NB4 (cell line): ENCODE measurements at regions not wholly inside any gene's neighbourhood (a gene's known extent, or its start where the extent isn't known, plus 50 kb on each side); places are given as distances from the start of the nearest gene placed in this dataset.

ENCODE experiments used
- DNase-seq: peaks from one replicate; pipeline ENCODE4 v3.0.0; 2010; ENCODE audit warnings: low read depth
- H3K4me3 ChIP-seq: one replicate; pipeline ENCODE4 v1.5.1; 2011; ENCODE audit warnings: mild to moderate bottlenecking, low read depth, low read length, moderate library complexity
- MYC ChIP-seq: IDR thresholded peaks from 2 replicates; pipeline ENCODE4 v1.6.1; 2011; ENCODE audit warnings: low read depth, low read length
- POLR2A ChIP-seq: IDR thresholded peaks from 2 replicates; pipeline ENCODE4 v1.6.1; 2011; ENCODE audit warnings: mild to moderate bottlenecking; ENCODE audit not compliant: insufficient read length; ENCODE audit errors: extremely low read depth
- TF ChIP-seq, protein P1 (sequence below): IDR thresholded peaks from 2 replicates; pipeline ENCODE4 v1.6.1; 2011; ENCODE audit warnings: low read depth, low read length
- TF ChIP-seq, protein P2 (sequence below): IDR thresholded peaks from one replicate; pipeline ENCODE4 v1.5.1; 2012; ENCODE audit warnings: low read depth, low read length

- no peak for DNase-seq
- no peak overlapping the region for H3K4me3 ChIP-seq
- TF ChIP-seq, protein P1, sequence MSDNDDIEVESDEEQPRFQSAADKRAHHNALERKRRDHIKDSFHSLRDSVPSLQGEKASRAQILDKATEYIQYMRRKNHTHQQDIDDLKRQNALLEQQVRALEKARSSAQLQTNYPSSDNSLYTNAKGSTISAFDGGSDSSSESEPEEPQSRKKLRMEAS = no peak
- TF ChIP-seq POLR2A (no peak), MYC (no peak)
- TF ChIP-seq, protein P2, sequence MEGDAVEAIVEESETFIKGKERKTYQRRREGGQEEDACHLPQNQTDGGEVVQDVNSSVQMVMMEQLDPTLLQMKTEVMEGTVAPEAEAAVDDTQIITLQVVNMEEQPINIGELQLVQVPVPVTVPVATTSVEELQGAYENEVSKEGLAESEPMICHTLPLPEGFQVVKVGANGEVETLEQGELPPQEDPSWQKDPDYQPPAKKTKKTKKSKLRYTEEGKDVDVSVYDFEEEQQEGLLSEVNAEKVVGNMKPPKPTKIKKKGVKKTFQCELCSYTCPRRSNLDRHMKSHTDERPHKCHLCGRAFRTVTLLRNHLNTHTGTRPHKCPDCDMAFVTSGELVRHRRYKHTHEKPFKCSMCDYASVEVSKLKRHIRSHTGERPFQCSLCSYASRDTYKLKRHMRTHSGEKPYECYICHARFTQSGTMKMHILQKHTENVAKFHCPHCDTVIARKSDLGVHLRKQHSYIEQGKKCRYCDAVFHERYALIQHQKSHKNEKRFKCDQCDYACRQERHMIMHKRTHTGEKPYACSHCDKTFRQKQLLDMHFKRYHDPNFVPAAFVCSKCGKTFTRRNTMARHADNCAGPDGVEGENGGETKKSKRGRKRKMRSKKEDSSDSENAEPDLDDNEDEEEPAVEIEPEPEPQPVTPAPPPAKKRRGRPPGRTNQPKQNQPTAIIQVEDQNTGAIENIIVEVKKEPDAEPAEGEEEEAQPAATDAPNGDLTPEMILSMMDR = no peak
Observed at GRCh38 chr2:225995796-225996461, 596.4 kb downstream of the NYAP2 start.

DNA sequence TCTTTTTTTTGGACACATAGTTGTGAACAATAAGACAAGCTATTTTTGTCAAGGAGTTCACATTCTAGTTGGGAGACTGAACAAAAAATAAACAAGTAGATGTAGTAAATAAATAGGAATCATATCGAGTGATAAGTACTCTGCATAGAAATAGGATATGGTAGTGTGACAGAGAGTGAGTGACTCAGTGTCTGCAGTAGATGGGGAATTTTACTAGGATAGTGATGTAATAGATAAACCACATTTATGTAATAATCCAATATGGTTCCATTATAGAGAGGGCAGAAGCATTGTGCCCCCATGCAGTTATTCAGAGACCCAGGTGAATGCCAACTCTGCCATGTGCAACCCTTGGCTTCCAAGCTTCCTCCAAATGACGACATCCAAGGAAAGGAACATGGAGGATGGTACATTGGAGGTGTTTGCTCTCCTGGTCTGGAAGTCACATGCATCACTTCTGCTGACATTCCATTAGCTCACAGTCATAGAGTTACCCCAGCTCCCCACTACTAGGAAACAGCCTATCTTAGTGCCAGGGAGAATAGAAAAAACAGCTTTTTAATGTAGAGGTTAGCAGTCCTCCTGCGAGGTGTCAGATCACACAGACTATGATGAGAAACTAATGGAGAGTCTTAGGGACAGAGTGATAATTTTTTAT, 595.4 kb downstream of the NYAP2 start:
- no peak for TF ChIP-seq POLR2A
- TF ChIP-seq MYC = no peak
- TF ChIP-seq, protein P1 = no peak
- TF ChIP-seq, protein P2 = no peak
- H3K4me3 ChIP-seq = no peak overlapping the region
- no peak for DNase-seq

DNA sequence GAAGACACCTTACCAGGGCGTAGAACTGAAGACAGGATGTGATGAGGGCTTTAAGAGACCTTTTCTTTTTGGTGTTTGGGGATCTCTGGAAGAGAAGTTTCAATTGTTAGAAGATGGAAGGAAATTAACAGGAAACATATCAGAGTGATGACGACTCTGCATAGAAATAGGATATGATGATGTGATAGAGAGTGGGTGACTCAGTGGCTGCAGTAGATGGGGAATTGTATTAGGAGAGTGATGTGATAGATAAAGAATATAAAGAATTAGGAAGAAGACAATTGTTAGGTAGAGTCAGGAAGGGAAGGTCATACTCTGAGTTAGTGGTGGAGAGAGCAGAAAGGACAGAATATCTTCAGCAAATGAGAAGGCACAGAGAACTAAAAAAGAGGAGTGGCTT, 593.9 kb downstream of the NYAP2 start:
- no peak overlapping the region for H3K4me3 ChIP-seq
- no peak for DNase-seq
- TF ChIP-seq, protein P2 = no peak
- TF ChIP-seq POLR2A (no peak), MYC (no peak)
- TF ChIP-seq, protein P1 = no peak

DNA sequence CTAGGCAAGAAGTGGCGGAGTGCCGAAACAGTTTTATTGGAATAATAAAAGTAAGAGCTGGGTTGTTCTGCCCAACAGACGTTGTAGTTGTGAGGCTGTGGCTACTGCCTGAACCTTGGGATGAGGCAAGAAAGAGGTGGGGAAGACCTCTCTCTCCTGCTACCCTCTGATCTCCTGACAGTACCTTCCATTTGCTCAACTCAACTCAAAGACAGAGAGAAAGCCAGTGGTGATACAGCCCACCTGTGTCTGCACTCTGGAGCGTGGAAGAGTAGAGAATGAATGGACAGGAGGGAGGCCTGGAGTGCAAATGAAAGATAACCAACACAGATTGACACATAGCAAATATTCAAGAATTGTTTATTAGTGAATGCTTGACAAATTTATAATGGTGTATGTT, 590.3 kb downstream of the NYAP2 start:
- DNase-seq = no peak
- no peak overlapping the region for H3K4me3 ChIP-seq
- TF ChIP-seq, protein P1 = no peak
- TF ChIP-seq MYC (no peak), POLR2A (no peak)
- TF ChIP-seq, protein P2 = no peak

DNA sequence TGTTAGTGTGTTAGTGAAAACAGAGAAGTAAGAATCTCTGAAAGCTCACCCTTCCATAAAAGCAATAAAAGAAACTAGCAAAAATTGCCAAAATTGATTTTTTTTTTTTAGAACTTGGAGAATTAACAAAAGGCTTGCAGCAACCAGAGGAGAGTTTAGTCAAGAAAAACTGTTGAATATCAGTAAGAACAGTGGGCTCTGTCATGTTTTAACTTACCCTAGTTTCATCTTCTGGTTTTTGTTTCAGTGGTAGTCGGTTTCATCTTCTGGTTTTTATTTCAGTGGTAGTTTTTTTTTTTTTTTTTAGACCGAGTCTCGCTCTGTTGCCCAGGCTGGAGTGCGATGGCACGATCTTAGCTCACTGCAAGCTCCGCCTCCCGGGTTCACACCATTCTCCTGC, 580.9 kb downstream of the NYAP2 start:
- no peak for DNase-seq
- H3K4me3 ChIP-seq = no peak overlapping the region
- TF ChIP-seq MYC = no peak
- TF ChIP-seq, protein P1 = no peak
- no peak for TF ChIP-seq POLR2A
- TF ChIP-seq, protein P2 = no peak
